NB4 (cell line): ENCODE measurements at regions not wholly inside any gene's neighbourhood (a gene's known extent, or its start where the extent isn't known, plus 50 kb on each side); places are given as distances from the start of the nearest gene placed in this dataset.

Experiments used
- POLR2A ChIP-seq: IDR thresholded peaks from 2 replicates; pipeline ENCODE4 v1.6.1; 2011; ENCODE audit warnings: mild to moderate bottlenecking; ENCODE audit not compliant: insufficient read length; ENCODE audit errors: extremely low read depth
- TF ChIP-seq, protein P1 (sequence below): IDR thresholded peaks from one replicate; pipeline ENCODE4 v1.5.1; 2012; ENCODE audit warnings: low read depth, low read length

DNA sequence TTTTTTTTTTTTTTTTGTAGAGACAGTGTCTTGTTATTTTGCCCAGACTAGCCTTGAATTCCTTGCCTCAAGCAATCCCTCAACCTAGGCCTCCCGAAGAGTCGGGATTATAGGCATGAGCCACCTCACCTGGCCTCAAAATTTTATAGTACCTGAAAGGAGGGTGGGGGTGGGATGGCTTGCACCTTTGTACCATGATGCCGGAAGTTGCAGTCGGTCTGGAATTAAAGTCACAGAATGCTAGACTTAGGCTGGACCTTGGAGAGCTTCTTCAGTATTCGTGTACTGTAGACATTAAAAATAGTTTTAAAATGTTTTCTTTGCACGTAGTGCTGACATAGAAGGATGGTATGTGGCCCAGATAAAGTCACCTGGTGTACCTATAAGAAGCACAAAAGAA is 280.9 kb downstream of the STIM2 start:
- TF ChIP-seq, protein P1, sequence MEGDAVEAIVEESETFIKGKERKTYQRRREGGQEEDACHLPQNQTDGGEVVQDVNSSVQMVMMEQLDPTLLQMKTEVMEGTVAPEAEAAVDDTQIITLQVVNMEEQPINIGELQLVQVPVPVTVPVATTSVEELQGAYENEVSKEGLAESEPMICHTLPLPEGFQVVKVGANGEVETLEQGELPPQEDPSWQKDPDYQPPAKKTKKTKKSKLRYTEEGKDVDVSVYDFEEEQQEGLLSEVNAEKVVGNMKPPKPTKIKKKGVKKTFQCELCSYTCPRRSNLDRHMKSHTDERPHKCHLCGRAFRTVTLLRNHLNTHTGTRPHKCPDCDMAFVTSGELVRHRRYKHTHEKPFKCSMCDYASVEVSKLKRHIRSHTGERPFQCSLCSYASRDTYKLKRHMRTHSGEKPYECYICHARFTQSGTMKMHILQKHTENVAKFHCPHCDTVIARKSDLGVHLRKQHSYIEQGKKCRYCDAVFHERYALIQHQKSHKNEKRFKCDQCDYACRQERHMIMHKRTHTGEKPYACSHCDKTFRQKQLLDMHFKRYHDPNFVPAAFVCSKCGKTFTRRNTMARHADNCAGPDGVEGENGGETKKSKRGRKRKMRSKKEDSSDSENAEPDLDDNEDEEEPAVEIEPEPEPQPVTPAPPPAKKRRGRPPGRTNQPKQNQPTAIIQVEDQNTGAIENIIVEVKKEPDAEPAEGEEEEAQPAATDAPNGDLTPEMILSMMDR = no peak
- no peak for TF ChIP-seq POLR2A
